ENCODE measurements at regions not wholly inside any gene's neighbourhood (a gene's known extent, or its start where the extent isn't known, plus 50 kb on each side); places are given as distances from the start of the nearest gene placed in this dataset.

- TF ChIP-seq EZH2 (IDR thresholded peaks at IDR 0.05) (no peak), POLR2AphosphoS5 (IDR thresholded peaks at IDR 0.05; ENCODE audit: borderline replicate concordance, low read depth, low read length) (no peak)
These were observed 52.3 kb upstream of the ROCK1 start for GRCh38 chr18:21163647-21164547.

Measured in SK-N-MC (cell line).